ENCODE measurements at regions not wholly inside any gene's neighbourhood (a gene's known extent, or its start where the extent isn't known, plus 50 kb on each side); places are given as distances from the start of the nearest gene placed in this dataset.
A peak's percentile ranks its signal among the peaks of the same experiment; 100 is the strongest.

DNA sequence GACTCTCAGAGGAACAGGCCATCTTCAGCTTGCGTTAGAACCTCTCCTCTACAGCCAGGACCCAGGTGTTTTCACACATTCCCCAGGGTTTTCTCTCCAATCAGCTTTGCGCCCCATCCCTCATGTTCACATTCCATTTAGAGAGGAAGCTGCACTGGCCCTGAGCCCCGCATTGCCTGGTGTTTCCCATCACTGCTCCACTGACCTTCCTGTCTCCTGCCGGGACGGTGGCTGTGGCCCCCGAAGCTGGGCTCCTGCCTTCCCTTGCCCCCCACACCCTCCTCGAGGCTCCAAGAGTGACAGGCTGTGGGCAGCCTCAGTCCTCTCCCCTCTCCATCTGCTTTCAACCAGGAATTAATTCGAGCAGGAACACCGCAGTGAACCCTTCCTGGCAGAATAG, 357.3 kb downstream of the THBS2 start:
- DNase-seq, result no peak

DNA sequence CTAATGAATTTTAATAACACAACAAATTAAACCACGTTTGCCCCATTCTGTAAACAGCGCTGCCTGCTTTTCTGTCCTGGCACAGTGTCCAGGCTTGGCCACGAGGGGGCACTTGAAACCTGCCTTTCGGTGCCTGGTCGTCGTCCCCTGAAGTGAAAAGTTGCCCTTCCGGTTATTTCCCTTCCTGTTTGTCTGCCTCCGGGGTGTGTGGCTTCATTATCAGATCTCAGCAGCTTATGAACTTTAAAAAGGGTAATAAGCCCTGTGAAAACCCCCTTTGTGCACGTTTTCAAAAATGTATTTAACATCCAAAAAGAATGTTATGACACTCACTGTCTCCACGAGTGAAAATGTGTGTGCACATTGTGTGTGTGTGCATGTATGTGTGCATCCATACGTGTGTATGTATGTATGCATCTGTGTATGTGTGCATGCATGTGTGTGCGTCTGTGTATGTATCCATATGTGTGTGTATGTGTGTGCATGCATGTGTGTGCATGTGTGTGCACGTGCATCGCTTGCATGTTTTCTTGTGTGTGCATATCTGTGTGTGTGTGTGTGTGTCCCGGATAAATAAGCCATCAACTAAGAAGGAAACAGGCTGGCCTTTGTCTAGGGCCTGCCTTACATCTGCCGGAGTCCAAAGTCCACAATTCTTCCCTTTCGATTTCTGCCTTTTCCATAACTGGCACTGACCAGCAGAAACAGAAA, 358.4 kb downstream of the THBS2 start:
- peak; percentile 84 to 85 for DNase-seq

DNA sequence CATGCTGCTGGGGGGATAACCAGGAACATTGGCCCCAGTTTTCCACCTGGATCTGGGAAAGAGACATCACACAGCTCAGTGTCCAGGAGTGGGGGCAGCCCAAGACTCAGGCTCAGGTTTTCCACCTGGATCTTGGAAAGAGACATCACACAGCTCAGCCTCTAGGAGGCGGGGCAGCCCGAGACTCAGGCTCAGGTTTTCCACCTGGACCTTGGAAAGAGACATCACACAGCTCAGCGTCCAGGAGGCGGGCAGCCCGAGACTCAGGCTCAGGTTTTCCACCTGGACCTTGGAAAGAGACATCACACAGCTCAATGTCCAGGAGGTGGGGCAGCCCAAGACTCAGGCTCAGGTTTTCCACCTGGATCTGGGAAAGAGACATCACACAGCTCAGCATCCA, 361.6 kb downstream of the THBS2 start:
- DNase-seq, result no peak

GRCh38 chr6:168890981-168891365, 362.7 kb downstream of the THBS2 start:
- DNase-seq, result no peak

DNA sequence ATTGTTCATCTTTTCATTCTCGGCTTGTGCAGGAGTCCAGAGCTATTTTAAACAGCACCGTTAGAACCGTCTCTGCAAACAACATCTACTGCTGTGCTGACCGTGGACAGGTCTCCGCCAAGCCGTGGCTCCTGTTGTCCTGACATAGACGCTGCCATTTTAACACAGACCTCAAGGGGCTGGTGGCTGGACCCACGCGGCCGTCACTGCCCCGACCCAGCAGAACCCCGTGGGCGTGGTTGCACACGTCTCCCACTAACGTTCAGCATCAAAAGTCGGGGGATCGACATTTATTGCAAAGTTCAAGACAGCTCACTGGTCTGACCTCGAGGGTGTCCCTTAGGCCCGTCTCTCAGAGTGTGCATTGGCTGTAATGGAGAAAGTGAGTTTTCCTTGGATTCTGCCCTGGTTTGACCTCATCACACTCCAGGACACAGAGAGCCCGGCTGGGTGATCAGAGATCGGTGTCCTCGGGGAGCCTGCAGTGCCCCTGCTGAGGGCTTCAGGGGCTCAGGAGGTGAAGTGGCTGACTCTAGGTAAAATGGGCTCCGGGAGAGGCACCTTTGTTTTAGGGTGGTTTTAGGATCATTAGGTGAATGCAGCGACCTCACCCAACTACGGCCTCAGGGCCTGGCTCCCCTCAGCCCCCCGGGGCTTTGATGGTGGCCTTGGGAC, 363.2 kb downstream of the THBS2 start:
- DNase-seq, result no peak

GRCh38 chr6:168888786-168889345, 364.8 kb downstream of the THBS2 start:
- no peak for DNase-seq

DNA sequence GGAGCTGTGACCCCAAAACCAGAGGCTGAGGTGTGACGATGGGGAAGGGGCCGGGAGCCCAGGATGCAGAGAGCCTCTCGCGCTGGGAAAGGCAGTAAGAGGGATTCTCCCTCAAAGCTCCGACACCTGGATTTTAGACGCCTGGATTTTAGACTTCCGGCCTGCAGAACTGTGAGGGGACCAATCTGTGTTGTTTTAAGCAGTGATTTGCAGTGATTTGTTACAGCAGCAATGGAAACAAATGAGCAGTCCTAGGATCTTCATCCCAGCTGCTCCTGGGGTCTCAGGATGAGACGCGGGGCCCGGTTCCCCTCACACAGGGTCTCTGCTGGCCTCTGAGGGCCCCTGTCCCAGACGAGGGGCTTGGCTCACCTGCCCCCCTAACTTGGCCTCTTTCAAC, 365.5 kb downstream of the THBS2 start:
- DNase-seq, result no peak

DNA sequence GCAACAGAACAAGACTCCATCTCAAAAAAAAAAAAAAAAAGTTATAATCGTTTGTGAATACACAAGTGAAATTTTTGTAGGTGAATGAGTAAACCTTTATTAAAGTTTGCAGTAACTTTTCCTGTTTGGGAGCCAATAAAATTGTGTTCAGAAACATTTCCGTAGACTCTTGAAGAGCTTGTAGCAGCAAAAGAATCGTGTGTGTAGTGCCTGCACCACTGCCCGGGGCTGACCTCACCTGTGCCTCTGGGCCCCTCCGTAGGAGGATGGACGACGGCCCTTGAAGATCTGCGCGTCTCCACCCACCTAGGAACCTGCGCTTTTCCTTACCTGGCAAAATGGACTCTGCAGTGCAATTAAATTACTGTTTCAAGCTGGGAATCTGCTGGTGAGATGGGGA, 366.0 kb downstream of the THBS2 start:
- no peak for DNase-seq

DNA sequence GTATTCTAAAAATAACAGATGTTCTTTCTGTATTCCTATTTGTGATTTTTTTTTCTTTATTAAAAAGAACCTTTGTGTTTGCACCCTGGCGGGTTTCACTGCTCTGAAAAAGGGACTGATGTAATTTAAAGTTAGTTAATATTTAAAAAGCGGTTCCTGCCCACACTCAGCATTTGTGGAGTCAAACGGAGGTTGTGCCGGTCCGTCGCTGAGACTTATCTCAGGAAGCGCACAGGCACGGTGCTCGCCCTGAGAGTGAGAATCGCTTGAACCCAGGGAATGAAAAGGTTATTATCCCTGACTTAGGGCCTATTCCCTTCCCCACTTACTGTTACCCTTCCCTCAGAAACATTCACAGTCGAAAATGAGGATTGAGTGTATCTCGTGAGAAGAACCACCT, 366.7 kb downstream of the THBS2 start:
- no peak for DNase-seq

GRCh38 chr6:168885751-168886742, 367.6 kb downstream of the THBS2 start:
- DNase-seq, result no peak

- DNase-seq, result no peak
Measured at GRCh38 chr6:168885196-168885595, 368.4 kb downstream of the THBS2 start.

GRCh38 chr6:168884646-168885086, 369.0 kb downstream of the THBS2 start:
- DNase-seq, result peak; percentile 76 to 83

GRCh38 chr6:168884050-168884645, 369.5 kb downstream of the THBS2 start:
- DNase-seq, result no peak

DNA sequence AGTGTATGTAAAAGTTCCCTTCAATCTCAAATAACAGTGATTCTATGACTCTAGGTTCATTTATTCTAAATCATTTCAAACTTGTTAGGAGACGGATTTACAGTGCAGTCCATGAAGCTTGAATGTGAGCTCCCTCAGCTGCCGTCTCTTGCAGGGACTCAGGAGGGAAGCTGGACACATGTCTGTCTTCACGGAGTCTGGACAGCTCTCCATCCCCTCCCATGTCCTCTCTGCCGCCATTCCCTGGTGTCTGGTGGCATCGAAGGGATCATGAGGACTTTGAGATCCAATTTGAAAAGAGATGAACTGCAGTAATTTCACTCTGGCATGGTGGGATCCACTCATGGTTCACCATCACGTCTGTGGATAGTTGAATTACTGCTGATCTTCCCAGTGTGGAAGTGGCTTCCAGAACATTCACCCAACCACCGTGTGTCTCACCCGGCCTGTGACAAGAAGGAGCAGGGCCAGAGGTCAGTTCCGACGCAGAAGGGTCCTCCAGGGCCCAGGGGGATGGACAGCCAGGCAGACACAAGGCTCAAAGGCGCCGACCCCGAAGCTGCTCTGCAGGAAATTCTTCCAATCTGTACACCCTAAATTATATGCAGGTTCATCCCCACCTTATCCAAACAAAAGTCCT, 370.1 kb downstream of the THBS2 start:
- DNase-seq, result no peak

GRCh38 chr6:168880271-168880670, 373.4 kb downstream of the THBS2 start:
- DNase-seq, result no peak

GRCh38 chr6:168877821-168878282, 375.8 kb downstream of the THBS2 start:
- DNase-seq, result no peak

- DNase-seq, result no peak
Measured at GRCh38 chr6:168876956-168877355, 376.7 kb downstream of the THBS2 start.

DNA sequence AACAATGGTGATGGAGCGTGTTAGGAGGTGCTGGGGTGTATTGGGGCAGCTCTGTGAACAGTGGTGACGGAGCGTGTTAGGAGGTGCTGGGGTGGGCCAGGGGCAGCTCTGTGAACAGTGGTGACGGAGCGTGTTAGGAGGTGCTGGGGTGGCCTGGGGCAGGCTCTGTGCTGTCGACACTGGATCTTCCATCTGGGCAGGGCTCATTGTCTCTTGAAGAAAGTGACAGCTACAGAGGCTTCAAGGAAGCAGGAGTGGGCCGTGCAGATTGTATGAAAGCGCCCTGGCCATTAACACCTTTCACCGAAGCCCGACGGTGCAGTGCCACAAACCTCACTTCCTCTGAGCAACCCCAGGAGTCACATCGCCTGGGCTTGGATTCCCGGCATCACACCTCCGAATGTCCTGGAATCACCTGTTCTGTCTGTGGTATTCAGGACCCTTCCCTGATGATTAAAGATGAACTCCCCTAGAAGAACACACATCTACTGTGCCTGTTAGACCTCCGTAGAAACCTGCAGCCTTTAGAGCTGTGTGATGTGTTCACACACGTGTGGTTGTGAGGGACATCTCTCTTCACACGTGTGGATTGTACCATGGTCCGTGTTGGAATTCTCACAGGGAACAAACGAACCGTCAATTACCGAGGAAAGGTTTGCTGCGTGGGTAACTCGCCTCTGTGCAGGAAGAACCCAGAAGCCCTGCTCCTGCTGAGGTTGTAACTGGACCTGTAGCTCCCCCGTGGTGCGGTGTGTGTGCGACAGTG, 377.7 kb downstream of the THBS2 start:
- no peak for DNase-seq

DNA sequence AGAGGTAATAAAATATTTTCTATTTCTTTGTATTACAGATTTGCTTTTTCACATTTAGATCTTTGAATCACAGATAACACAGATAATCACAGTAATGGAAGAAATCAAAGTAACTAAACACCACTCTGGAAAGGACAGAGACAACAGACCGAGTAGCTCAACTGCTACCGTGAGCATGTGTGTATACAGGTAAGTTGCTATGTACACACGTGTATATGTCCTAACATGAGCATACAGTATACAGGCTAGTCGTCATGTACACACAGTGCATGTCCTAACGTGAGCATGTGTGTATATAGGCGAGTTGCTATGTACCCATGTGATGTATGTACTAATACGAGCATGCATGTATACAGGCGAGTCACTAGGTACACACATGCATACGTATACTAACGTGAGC, 379.0 kb downstream of the THBS2 start:
- DNase-seq, result no peak

DNA sequence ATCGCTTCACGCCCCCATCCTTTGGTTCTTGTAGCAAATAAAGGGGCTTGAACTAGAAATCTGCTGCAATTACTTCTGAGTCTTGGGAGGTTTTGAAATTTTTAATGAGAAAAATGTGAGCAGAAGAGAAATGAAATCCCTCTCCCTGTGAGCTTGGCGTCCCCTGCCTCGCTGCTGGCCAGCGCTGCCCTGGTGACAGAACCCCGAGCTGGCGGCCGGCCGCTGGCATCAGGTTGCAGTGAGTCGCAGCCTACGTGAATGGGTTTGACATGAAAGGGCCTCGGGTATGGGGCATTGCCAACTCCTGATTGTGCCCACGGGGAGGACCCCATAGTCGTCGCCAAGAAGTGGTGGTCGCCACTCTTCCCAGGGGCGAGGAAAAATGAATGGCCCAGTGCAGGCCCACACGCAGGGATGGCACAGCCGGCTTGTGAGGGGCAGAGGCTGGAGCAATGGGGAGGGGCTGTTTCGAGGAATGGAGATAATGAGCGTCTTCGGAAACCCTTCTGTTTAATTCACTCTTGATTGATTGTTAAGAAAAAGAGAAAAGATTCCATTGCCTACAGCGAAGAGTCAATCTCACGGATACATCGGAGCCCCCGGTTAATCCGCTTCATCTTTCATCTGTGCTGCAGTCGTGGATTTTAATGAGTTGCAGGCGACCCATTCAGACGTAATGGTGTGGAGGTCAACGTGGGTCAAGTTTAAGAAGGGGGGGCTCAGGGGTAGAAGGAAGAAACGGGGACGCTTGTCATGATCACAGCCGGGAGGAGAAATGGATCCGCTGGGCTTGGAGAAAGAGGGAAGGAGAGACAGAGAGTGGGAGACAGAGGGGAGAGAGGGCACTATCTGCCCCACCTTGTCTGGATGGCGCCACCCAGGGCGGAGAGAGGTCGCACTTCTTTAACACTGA, 380.1 kb downstream of the THBS2 start:
- DNase-seq, result no peak

Measured in activated CD4-positive, alpha-beta T cell treated with anti-CD3 and anti-CD28 coated beads, Interleukin-2, amount 50 U/mL, for 48 hours (primary cell).